ENCODE measurements at regions not wholly inside any gene's neighbourhood (a gene's known extent, or its start where the extent isn't known, plus 50 kb on each side); places are given as distances from the start of the nearest gene placed in this dataset.
"Not testable (repeated sequence)": the region's sequence is repeated elsewhere in the genome, so short reads cannot be mapped to it uniquely, and the experiment has no call there.

- DNase-seq = no peak
Observed at GRCh38 chr2:56515399-56515798, 331.6 kb downstream of the CCDC85A start.

DNA sequence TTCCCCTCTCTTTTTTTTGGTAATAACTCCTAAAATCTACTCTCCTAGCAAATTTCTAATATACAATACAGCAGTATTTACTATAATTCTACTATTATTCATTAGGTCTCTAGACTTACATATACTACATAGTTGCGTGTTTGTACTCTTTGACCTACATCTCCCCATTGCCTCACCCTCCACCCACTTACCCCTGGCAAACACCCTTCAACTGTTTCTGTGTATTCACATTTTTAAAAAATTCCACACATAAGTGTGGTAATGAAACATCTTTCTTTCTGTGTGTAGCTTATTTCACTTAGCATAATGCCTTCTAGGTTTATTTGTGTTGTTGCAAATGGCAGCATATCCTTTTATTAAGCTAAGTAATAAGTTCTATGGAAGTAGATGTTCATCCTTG is 336.0 kb downstream of the CCDC85A start:
- DNase-seq = no peak

DNA sequence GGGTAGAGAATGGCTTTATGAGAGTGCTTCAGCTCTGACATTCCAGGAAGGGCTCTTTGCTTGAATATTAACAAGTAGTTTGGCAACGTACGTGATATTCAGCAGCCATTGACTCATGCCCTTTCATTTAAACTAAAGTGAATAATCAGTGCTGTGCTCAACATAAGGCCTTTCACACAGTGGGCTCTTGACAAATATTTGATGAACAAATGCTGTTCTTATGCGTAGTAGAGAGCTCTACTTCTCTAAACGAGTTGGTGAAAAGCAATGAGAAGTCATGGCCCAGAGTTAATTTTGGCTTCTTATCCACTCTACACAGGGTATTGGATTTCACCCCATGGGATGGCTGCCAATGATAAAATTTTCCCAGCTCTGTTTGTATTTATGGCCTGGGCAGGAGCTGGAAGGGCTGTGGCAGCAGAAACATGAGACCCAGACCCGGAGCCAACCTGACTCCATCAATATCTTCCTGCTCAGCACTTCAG is 338.9 kb downstream of the CCDC85A start:
- DNase-seq = no peak

DNA sequence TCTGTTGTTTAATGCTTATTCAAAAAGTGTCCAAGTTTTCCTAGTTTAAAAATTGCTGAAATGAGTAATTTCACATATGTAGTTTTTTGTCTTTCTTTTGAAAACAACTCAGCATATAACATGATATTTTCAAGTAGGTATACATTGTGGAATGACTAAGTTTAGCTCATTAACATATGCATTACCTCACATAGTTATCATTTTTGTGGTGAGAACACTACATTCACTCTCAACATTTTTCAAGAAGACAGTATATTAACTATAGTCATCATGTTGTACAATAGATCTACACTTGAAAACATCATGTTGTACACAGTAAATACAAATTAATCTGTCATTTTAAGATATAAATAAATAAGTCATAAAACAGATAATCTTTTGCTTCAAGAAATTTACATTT is 340.0 kb downstream of the CCDC85A start:
- no peak for DNase-seq

GRCh38 chr2:56531668-56532420 is 348.1 kb downstream of the CCDC85A start:
- DNase-seq = no peak

DNA sequence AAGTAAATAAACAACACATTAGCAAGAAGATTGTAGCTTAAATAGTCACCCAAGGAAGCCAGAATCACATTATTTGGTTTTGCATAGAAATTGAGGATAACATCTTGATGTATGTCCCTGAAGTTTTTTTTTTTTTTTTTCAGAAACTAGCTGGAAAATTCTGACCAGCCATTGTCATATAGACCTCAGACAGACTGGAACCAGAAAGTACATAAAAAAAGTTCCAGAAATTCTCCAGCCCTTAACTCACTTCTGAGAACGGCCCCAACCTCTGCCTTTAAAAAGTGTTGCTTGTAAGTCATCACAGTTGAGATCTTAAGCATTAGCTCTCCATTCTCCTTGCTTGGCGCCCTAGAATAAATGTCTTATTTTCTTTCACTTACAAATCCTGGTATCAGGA is 350.5 kb downstream of the CCDC85A start:
- DNase-seq = no peak

- DNase-seq = no peak
Observed at GRCh38 chr2:56537756-56538155, 354.0 kb downstream of the CCDC85A start.

DNA sequence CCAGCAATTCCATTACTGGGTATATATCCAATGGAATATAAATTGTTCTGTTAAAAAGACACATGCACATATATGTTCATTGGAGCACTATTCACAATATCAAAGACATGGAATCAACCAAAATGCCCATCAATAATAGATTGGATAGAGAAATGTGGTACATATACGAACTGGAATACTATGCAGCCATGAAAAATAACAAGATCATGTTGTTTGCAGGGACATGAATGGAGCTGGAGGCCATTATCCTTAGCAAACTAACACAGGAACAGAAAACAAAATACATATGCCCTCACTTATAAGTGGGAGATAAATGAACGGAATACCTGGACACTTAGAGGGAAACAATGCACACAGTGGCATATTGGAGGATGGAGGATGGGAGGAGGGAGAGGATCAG is 355.8 kb downstream of the CCDC85A start:
- DNase-seq = no peak

DNA sequence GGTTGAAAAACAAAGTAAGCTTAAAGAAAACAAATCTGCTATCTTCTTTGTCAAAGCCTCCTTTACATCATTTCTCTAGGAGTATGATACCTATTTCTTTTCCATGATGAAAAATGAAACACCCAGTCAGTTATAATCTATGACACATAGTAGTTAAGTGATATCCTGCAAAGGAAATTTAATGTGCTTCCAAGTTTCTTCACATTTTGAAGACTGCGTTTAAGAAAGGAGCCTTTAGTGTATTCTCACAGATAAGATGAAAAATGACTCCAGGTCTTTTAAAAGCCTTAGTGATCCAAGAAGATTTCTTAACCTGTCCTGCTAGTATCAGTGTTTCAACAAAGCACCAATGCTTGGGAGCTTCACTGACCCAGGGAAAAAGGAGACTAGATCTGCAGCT is 356.7 kb downstream of the CCDC85A start:
- DNase-seq = no peak

GRCh38 chr2:56540916-56541315 is 357.1 kb downstream of the CCDC85A start:
- DNase-seq = no peak

DNA sequence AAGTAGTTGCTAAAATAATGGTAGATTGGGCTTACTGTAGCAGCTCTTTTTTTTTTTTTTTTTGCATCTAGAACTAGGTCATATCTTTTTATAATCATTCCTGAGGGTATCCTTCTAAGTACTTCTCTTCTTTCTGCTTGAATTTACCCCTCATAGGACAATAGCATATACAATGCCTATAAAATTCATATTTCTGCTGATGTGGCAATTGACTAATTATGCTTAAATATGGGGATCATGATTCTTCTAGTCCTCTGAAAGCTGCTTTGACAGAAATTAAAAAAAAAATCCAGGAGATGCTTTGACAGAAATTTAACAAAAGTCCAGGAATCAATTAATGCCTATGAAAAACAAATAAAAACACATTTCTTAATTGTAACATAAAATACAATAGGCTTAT is 358.4 kb downstream of the CCDC85A start:
- DNase-seq = no peak

- no peak for DNase-seq
Observed at GRCh38 chr2:56565143-56565542, 381.4 kb downstream of the CCDC85A start.

- no peak for DNase-seq
Observed at GRCh38 chr2:56571074-56571473, 387.3 kb downstream of the CCDC85A start.

GRCh38 chr2:56576001-56576400 is 392.2 kb downstream of the CCDC85A start:
- DNase-seq = no peak

GRCh38 chr2:56580242-56580641 is 396.5 kb downstream of the CCDC85A start:
- no peak for DNase-seq

DNA sequence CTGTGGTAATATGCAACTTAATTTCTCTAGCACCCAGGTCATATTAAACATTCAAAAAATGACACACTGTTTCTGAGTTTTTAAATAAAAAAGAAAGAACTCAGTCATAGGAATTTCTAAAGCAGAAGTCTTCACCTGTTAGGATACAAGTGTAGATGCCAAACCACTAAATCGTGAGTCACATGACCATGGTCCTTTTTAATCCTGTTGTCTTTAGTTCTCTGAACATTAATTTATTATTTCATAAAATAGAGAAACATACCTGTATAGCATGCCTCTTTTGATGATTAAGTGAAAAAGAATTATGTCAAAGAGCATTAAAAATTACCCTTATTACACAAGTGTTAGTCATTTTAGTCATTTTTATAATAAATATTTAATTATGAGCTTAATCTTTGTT is 398.8 kb downstream of the CCDC85A start:
- no peak for DNase-seq

DNA sequence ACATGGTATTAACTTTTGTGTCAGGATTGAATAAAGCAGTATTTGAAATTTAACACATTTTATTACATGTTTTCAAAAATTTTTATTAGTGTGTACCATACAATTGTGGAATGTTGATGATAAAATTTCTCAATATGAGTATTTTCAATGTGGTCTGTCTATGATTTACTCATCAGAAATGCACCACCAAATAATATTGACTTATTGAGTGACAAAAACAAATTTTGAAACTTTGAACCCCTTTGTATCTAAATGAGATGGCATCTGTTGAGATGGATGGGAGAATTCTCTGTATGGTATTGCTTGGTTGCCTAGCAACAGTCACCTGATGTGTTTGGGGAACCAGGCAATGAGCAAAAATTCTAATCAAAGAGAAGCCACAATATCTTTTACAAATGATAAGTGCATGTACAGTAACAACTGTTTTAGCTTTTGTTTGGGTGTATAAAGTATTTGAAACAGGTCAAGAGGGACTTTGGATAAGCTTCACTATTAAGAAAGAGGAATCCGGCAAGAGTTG is 400.1 kb downstream of the CCDC85A start:
- DNase-seq = no peak

DNA sequence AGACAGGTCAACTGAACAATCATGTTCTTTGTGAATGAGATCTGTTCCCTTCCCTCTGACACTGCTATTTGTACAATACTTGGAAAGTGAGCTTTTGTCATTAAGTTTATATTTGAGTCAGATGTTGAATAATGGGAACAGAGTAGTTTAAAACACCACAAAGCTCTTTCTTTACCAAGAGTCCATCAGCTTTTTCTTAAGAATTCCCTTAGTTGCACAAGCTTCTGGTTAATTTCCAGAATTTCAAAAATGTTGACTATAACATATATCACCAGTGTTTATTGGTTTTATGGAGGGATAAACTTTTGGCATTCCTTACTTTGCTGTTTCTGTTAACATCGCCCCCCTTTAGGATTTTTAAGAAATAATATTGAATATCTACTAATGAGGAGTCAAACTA is 403.7 kb downstream of the CCDC85A start:
- DNase-seq = no peak

- DNase-seq = no peak
Observed at GRCh38 chr2:56589194-56589593, 405.4 kb downstream of the CCDC85A start.

GRCh38 chr2:56589835-56590234 is 406.0 kb downstream of the CCDC85A start:
- no peak for DNase-seq

DNA sequence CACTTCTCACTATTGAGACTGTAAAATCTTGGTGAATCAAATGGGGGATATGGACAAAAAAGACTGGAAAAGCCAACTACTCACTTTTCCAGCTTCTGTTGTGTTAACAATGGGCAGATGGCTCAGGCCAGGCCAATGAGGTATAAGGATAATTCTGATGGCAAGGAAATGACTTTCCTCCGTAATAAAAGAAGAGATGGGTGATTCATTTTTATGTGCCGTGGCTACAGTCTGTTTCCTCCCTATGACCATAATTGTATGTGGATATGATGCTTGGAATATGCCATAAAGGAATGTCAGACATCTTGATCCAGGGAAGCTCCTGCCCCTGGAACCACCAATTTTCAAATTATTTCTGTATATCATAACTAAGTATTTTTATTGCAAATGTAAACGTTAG is 406.8 kb downstream of the CCDC85A start:
- no peak for DNase-seq

- not testable (repeated sequence) for DNase-seq
Observed at GRCh38 chr2:56606086-56606485, 422.3 kb downstream of the CCDC85A start.

DNA sequence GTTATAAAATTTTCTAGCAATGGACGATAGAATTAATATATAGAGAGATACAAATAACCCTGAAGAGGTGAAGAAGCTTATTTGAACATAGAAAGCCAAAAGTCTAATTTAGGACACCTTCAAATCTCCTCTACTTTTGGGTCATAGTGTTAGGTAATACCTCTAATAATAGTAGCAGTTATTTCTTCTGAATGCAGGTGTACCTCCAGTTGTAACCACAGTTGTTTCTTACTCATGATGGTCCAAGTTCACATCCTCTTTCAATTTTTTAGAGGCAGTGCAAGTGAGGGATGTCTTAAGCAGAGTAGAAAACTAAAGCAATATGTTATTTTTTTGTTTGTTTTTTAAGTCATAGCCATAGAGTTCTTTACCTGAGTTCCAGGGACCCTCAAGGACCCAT is 429.5 kb downstream of the CCDC85A start:
- DNase-seq = no peak

GRCh38 chr2:56613920-56614319 is 430.1 kb downstream of the CCDC85A start:
- no peak for DNase-seq

DNA sequence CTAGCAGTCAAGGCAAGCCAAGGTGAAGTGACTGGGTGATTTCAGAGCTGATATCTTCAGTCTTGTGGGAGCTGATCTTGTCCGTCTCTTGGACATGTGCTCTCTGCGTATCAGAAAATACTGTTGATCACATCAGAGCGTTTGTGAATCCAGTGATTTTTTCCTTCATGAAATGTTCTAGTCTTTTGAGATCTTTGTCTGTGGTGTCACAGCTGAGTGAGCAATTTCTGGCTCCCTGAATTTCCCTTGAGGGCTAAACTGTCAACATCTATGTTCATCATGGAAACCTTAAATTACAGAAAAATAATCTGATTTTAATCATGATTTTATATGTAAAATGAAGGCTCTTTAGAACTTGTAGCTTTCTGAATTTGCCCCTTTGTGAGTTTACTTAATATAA is 432.0 kb downstream of the CCDC85A start:
- DNase-seq = no peak
